ENCODE measurements at regions not wholly inside any gene's neighbourhood (a gene's known extent, or its start where the extent isn't known, plus 50 kb on each side); places are given as distances from the start of the nearest gene placed in this dataset.

DNA sequence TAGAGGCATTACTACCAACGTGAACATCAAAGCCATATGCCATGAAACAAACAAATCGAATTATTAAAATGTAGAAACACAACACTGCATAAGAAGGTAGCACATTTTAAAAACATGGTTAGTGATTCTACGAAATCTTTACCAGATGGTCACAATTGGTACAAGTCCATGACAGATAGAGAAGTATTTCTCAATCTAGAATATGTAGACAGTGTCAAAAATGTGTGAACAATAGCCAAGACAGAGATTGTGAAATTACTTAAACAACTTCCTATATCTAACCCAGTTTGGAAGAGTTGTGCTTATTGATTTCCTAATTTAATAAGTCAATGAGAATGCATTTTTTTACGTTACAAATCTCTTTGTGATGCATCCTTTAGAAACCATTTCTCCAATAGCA is 1121.6 kb downstream of the MAT2B start:
- Histone ChIP-seq H3K27ac (ENCODE audit: low read length) (no peak overlapping the region), H3K9ac (ENCODE audit: low read length in 2 of 2) (no peak overlapping the region), H3K4me1 (ENCODE audit: control insufficient read depth, insufficient read depth, low read length) (no peaks in the 10 kb centered on the region), H3K4me3 (ENCODE audit: low read length in 2 of 2) (no peak overlapping the region), H3K27me3 (ENCODE audit: control insufficient read depth in 1 of 2, insufficient read depth in 2 of 2, low read length in 2 of 2) (no peaks in the 10 kb centered on the region), H3K9me3 (ENCODE audit: control insufficient read depth in 2 of 2, low read length in 2 of 2) (no peaks in the 10 kb centered on the region), H3K36me3 (ENCODE audit: control insufficient read depth in 2 of 2, insufficient read depth in 2 of 2, low read length in 2 of 2) (no peaks in the 10 kb centered on the region)

GRCh38 chr5:164636456-164636855 is 1131.0 kb downstream of the MAT2B start:
- H3K36me3 ChIP-seq (ENCODE audit: control insufficient read depth in 2 of 2, insufficient read depth in 2 of 2, low read length in 2 of 2): no peaks in the 10 kb centered on the region
- no peaks in the 10 kb centered on the region for H3K27me3 ChIP-seq (ENCODE audit: control insufficient read depth in 1 of 2, insufficient read depth in 2 of 2, low read length in 2 of 2)

GRCh38 chr5:164637931-164638521 is 1132.6 kb downstream of the MAT2B start:
- Histone ChIP-seq H3K9ac (ENCODE audit: low read length in 2 of 2) (no peak overlapping the region), H3K4me3 (ENCODE audit: low read length in 2 of 2) (no peak overlapping the region), H3K27me3 (ENCODE audit: control insufficient read depth in 1 of 2, insufficient read depth in 2 of 2, low read length in 2 of 2) (no peaks in the 10 kb centered on the region), H3K9me3 (ENCODE audit: control insufficient read depth in 2 of 2, low read length in 2 of 2) (no peaks in the 10 kb centered on the region), H3K36me3 (ENCODE audit: control insufficient read depth in 2 of 2, insufficient read depth in 2 of 2, low read length in 2 of 2) (no peaks in the 10 kb centered on the region), H3K27ac (ENCODE audit: low read length) (no peak overlapping the region), H3K4me1 (ENCODE audit: control insufficient read depth, insufficient read depth, low read length) (no peaks in the 10 kb centered on the region)

More at GRCh38 chr5:164636456-164636855, 1131.0 kb downstream of the MAT2B start:
- Histone ChIP-seq H3K27ac (ENCODE audit: low read length) (no peak overlapping the region), H3K9me3 (ENCODE audit: control insufficient read depth in 2 of 2, low read length in 2 of 2) (no peaks in the 10 kb centered on the region), H3K4me3 (ENCODE audit: low read length in 2 of 2) (no peak overlapping the region), H3K4me1 (ENCODE audit: control insufficient read depth, insufficient read depth, low read length) (no peaks in the 10 kb centered on the region), H3K9ac (ENCODE audit: low read length in 2 of 2) (no peak overlapping the region)

GRCh38 chr5:164649266-164649665 is 1143.8 kb downstream of the MAT2B start:
- Histone ChIP-seq H3K4me3 (ENCODE audit: low read length in 2 of 2) (no peak overlapping the region), H3K27ac (ENCODE audit: low read length) (no peak overlapping the region), H3K36me3 (ENCODE audit: control insufficient read depth in 2 of 2, insufficient read depth in 2 of 2, low read length in 2 of 2) (no peaks in the 10 kb centered on the region), H3K9me3 (ENCODE audit: control insufficient read depth in 2 of 2, low read length in 2 of 2) (no peaks in the 10 kb centered on the region), H3K4me1 (ENCODE audit: control insufficient read depth, insufficient read depth, low read length) (no peaks in the 10 kb centered on the region), H3K27me3 (ENCODE audit: control insufficient read depth in 1 of 2, insufficient read depth in 2 of 2, low read length in 2 of 2) (no peaks in the 10 kb centered on the region), H3K9ac (ENCODE audit: low read length in 2 of 2) (no peak overlapping the region)

GRCh38 chr5:164650427-164650826 is 1145.0 kb downstream of the MAT2B start:
- H3K27ac ChIP-seq (ENCODE audit: low read length): no peak overlapping the region
- H3K4me3 ChIP-seq (ENCODE audit: low read length in 2 of 2): no peak overlapping the region
- no peaks in the 10 kb centered on the region for H3K36me3 ChIP-seq (ENCODE audit: control insufficient read depth in 2 of 2, insufficient read depth in 2 of 2, low read length in 2 of 2)
- no peak overlapping the region for H3K9ac ChIP-seq (ENCODE audit: low read length in 2 of 2)
- H3K27me3 ChIP-seq (ENCODE audit: control insufficient read depth in 1 of 2, insufficient read depth in 2 of 2, low read length in 2 of 2): no peaks in the 10 kb centered on the region
- H3K4me1 ChIP-seq (ENCODE audit: control insufficient read depth, insufficient read depth, low read length): no peaks in the 10 kb centered on the region
- no peaks in the 10 kb centered on the region for H3K9me3 ChIP-seq (ENCODE audit: control insufficient read depth in 2 of 2, low read length in 2 of 2)

- no peaks in the 10 kb centered on the region for H3K4me1 ChIP-seq (ENCODE audit: control insufficient read depth, insufficient read depth, low read length)
- H3K4me3 ChIP-seq (ENCODE audit: low read length in 2 of 2): no peak overlapping the region
- no peaks in the 10 kb centered on the region for H3K27me3 ChIP-seq (ENCODE audit: control insufficient read depth in 1 of 2, insufficient read depth in 2 of 2, low read length in 2 of 2)
- H3K9me3 ChIP-seq (ENCODE audit: control insufficient read depth in 2 of 2, low read length in 2 of 2): no peaks in the 10 kb centered on the region
- no peak overlapping the region for H3K9ac ChIP-seq (ENCODE audit: low read length in 2 of 2)
- H3K27ac ChIP-seq (ENCODE audit: low read length): no peak overlapping the region
- no peaks in the 10 kb centered on the region for H3K36me3 ChIP-seq (ENCODE audit: control insufficient read depth in 2 of 2, insufficient read depth in 2 of 2, low read length in 2 of 2)
Measured at GRCh38 chr5:164651546-164652275, 1146.3 kb downstream of the MAT2B start.

DNA sequence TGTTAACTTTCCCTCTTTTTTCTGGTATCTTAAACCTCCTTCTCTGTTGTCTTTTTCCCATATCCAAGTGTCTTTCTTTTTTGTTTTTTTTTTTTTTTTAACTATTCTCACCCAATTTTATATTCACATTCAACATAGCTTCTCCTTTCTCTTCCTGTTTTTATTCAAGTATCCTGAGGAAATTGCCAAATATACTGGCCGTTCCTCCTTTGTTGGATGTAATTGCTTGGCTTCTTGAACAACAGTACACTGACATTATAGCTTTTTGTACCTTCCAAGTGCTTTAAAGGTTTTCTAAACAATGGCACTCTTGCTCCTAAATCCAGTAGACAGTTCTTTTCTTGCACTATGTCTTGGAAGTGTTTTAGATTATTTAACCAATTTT is 1146.8 kb downstream of the MAT2B start:
- H3K4me1 ChIP-seq (ENCODE audit: control insufficient read depth, insufficient read depth, low read length): no peaks in the 10 kb centered on the region
- H3K36me3 ChIP-seq (ENCODE audit: control insufficient read depth in 2 of 2, insufficient read depth in 2 of 2, low read length in 2 of 2): no peaks in the 10 kb centered on the region
- H3K4me3 ChIP-seq (ENCODE audit: low read length in 2 of 2): no peak overlapping the region
- H3K27me3 ChIP-seq (ENCODE audit: control insufficient read depth in 1 of 2, insufficient read depth in 2 of 2, low read length in 2 of 2): no peaks in the 10 kb centered on the region
- no peaks in the 10 kb centered on the region for H3K9me3 ChIP-seq (ENCODE audit: control insufficient read depth in 2 of 2, low read length in 2 of 2)
- no peak overlapping the region for H3K27ac ChIP-seq (ENCODE audit: low read length)
- no peak overlapping the region for H3K9ac ChIP-seq (ENCODE audit: low read length in 2 of 2)

DNA sequence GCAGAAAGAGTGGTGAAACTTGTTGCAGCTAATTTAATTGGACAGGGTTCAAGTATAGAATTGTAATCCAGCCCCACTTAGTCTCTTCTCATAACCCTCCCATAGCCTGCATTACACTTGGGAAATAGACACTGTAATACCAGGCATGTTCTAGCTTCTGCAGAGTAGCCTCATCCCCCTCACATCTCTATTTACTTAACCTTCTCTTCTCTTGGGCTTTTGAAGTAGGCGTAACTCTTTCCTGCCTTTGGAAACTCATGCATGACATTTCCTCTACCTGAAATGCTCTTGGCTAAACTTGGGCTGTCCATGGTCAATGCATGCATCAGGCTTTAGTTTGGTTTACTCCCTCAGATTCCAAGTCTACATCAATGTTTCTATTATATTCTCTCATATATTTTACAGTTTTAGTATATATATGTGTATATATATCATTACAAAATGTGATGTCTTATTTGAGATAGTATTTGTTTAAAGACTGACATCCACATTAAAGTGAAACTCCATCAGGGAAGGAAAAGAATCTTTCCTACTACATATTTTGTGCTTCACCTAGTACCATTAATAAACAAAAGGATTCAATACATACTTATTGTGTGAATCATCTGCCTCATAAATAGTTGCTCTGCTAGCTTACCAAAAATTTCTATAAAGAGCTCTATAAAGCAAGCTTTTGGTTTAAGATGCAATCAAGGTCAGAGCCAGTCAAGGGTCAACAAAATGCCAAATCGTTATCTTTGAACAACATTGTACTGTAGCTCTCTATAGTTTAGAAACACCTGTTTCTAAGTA is 1158.0 kb downstream of the MAT2B start:
- Histone ChIP-seq H3K27ac (ENCODE audit: low read length) (no peak overlapping the region), H3K4me1 (ENCODE audit: control insufficient read depth, insufficient read depth, low read length) (no peaks in the 10 kb centered on the region), H3K4me3 (ENCODE audit: low read length in 2 of 2) (no peak overlapping the region), H3K36me3 (ENCODE audit: control insufficient read depth in 2 of 2, insufficient read depth in 2 of 2, low read length in 2 of 2) (no peaks in the 10 kb centered on the region), H3K9me3 (ENCODE audit: control insufficient read depth in 2 of 2, low read length in 2 of 2) (no peaks in the 10 kb centered on the region), H3K9ac (ENCODE audit: low read length in 2 of 2) (no peak overlapping the region), H3K27me3 (ENCODE audit: control insufficient read depth in 1 of 2, insufficient read depth in 2 of 2, low read length in 2 of 2) (no peaks in the 10 kb centered on the region)

DNA sequence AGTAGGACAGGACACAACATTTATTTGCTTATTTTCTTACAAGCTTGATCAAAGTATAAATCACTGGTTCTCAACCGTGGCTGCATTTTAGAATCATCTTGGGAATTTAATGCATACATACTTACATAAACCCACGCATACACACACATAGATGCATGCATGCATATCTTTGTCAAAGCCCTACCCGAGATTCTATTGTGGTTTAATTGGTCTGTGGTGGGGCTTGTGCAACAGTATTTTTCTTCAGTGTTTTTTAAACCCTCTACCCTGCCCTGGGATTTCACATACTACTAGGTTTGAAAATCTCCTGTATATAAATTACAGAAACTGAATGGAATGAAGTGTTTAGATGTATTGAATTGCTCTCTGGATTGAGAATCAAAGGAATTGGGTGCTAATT is 1166.2 kb downstream of the MAT2B start:
- H3K36me3 ChIP-seq (ENCODE audit: control insufficient read depth in 2 of 2, insufficient read depth in 2 of 2, low read length in 2 of 2): no peaks in the 10 kb centered on the region
- no peak overlapping the region for H3K4me3 ChIP-seq (ENCODE audit: low read length in 2 of 2)
- no peak overlapping the region for H3K9ac ChIP-seq (ENCODE audit: low read length in 2 of 2)
- H3K27ac ChIP-seq (ENCODE audit: low read length): no peak overlapping the region
- no peaks in the 10 kb centered on the region for H3K27me3 ChIP-seq (ENCODE audit: control insufficient read depth in 1 of 2, insufficient read depth in 2 of 2, low read length in 2 of 2)
- no peaks in the 10 kb centered on the region for H3K4me1 ChIP-seq (ENCODE audit: control insufficient read depth, insufficient read depth, low read length)
- no peaks in the 10 kb centered on the region for H3K9me3 ChIP-seq (ENCODE audit: control insufficient read depth in 2 of 2, low read length in 2 of 2)

- Histone ChIP-seq H3K36me3 (ENCODE audit: control insufficient read depth in 2 of 2, insufficient read depth in 2 of 2, low read length in 2 of 2) (no peaks in the 10 kb centered on the region), H3K9me3 (ENCODE audit: control insufficient read depth in 2 of 2, low read length in 2 of 2) (no peaks in the 10 kb centered on the region), H3K27me3 (ENCODE audit: control insufficient read depth in 1 of 2, insufficient read depth in 2 of 2, low read length in 2 of 2) (no peaks in the 10 kb centered on the region), H3K4me1 (ENCODE audit: control insufficient read depth, insufficient read depth, low read length) (no peaks in the 10 kb centered on the region), H3K4me3 (ENCODE audit: low read length in 2 of 2) (no peak overlapping the region), H3K27ac (ENCODE audit: low read length) (no peak overlapping the region), H3K9ac (ENCODE audit: low read length in 2 of 2) (no peak overlapping the region)
Measured at GRCh38 chr5:164672205-164672604, 1166.8 kb downstream of the MAT2B start.

Measured in stomach smooth muscle (tissue), 2 donors.